OCI-LY1 (cell line): ENCODE measurements at regions not wholly inside any gene's neighbourhood (a gene's known extent, or its start where the extent isn't known, plus 50 kb on each side); places are given as distances from the start of the nearest gene placed in this dataset.

ENCODE experiments used
- H2AFZ ChIP-seq: fragments of 200-600 bp; sonication (generic), shearing (Covaris generic); 2 replicates; pipeline ENCODE4 v1.6.0; 2014; ENCODE audit warnings: antibody characterized with exemption, mild to moderate bottlenecking, low read length
- H3F3A ChIP-seq: fragments of 200-600 bp; sonication (generic), shearing (Covaris generic); 2 replicates; pipeline ENCODE4 v1.6.0; 2014; ENCODE audit warnings: mild to moderate bottlenecking, antibody characterized with exemption, low read length, moderate library complexity; ENCODE audit not compliant: insufficient read depth
- H3K27ac ChIP-seq: fragments of 200-600 bp; sonication (generic); 2 replicates; pipeline ENCODE4 v1.5.1; 2014; ENCODE audit warnings: low read length, mixed run types, mild to moderate bottlenecking, low read depth; ENCODE audit not compliant: poor library complexity, severe bottlenecking
- H3K27me3 ChIP-seq: fragments of 200-600 bp; sonication (generic); 2 replicates; pipeline ENCODE4 v1.6.0; 2014; ENCODE audit warnings: antibody characterized with exemption, mild to moderate bottlenecking, low read length, moderate library complexity; ENCODE audit not compliant: insufficient read depth
- H3K36me3 ChIP-seq: fragments of 200-600 bp; sonication (generic); 2 replicates; pipeline ENCODE4 v1.6.1; 2014; ENCODE audit warnings: mild to moderate bottlenecking, antibody characterized with exemption, low read length, moderate library complexity, mixed read lengths; ENCODE audit not compliant: insufficient read depth
- H3K4me1 ChIP-seq: fragments of 200-600 bp; sonication (generic); 2 replicates; pipeline ENCODE4 v1.5.1; 2014; ENCODE audit warnings: mild to moderate bottlenecking, low read length, moderate library complexity; ENCODE audit not compliant: insufficient read depth, severe bottlenecking
- H3K4me2 ChIP-seq: fragments of 200-600 bp; sonication (generic), shearing (Covaris generic); 2 replicates; pipeline ENCODE4 v1.6.1; 2014; ENCODE audit warnings: low read length
- H3K4me3 ChIP-seq: fragments of 200-600 bp; sonication (generic); 2 replicates; pipeline ENCODE4 v1.5.1; 2014; ENCODE audit warnings: low read length, low read depth, mild to moderate bottlenecking, mixed read lengths; ENCODE audit not compliant: poor library complexity, severe bottlenecking
- H3K79me2 ChIP-seq: fragments of 200-600 bp; shearing (Covaris generic); 2 replicates; pipeline ENCODE4 v1.6.1; 2016; ENCODE audit warnings: mixed run types, low read length, mixed read lengths; ENCODE audit not compliant: insufficient read depth
- H3K9ac ChIP-seq: fragments of 200-600 bp; sonication (generic), shearing (Covaris generic); 2 replicates; pipeline ENCODE4 v1.6.1; 2014; ENCODE audit warnings: mild to moderate bottlenecking, low read length, mixed read lengths
- H3K9me2 ChIP-seq: fragments of 200-600 bp; sonication (generic), shearing (Covaris generic); 2 replicates; pipeline ENCODE4 v1.6.1; 2014; ENCODE audit warnings: low read depth, mild to moderate bottlenecking, low read length, mixed read lengths
- H3K9me3 ChIP-seq: fragments of 200-600 bp; shearing (Covaris generic); 2 replicates; pipeline ENCODE4 v1.6.1; 2014; ENCODE audit warnings: low read length, mixed read lengths
- H4K20me1 ChIP-seq: fragments of 200-600 bp; sonication (generic), shearing (Covaris generic); 2 replicates; pipeline ENCODE4 v1.6.0; 2016; ENCODE audit warnings: mild to moderate bottlenecking, low read length; ENCODE audit not compliant: insufficient read depth
- EZH2 ChIP-seq: fragments of 200-600 bp; sonication (generic), shearing (Covaris generic); IDR thresholded peaks from 2 replicates; pipeline ENCODE4 v1.8.0; 2017; ENCODE audit warnings: borderline replicate concordance, mixed run types, mild to moderate bottlenecking, antibody characterized with exemption, low read length, moderate library complexity, mixed read lengths
- TF ChIP-seq, protein P1 (sequence below): fragments of 200-600 bp; sonication (generic), shearing (Covaris generic); IDR thresholded peaks from 2 replicates; pipeline ENCODE4 v1.5.1; 2017; ENCODE audit warnings: mild to moderate bottlenecking, antibody characterized with exemption, low read length, moderate library complexity, mixed read lengths

DNA sequence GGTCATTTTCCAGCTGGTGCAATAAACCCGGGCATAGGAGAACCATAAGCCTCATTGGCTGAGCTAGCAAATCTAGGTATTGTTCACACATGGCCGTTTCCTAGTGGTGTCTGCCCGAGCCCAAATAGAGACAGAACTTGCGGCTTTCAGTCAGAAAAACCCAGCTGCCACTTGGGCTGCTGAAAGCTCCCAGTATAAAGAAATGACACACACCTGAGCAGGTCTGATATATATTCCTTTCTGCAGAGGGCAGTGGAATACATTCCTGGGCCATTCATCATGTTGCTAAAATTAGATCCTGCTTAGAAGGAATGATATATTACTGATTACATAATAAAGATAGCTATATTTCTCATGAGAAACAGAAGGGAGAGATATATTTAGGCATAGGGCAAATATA is 83.9 kb upstream of the IRX5 start:
- no peak overlapping the region for H3K4me2 ChIP-seq
- H3K9me3 ChIP-seq, result peaks cover 3% of the 10 kb centered on the region; the same call in 1 of the 2 replicates
- no peak overlapping the region for H2AFZ ChIP-seq
- H3K27ac ChIP-seq, result no peak overlapping the region
- no peaks in the 10 kb centered on the region for H3K79me2 ChIP-seq
- H3K9ac ChIP-seq, result no peak overlapping the region
- H3K4me3 ChIP-seq, result no peak overlapping the region
- H3K4me1 ChIP-seq, result no peaks in the 10 kb centered on the region
- no peaks in the 10 kb centered on the region for H4K20me1 ChIP-seq
- TF ChIP-seq EZH2, result no peak
- H3K27me3 ChIP-seq, result no peaks in the 10 kb centered on the region
- H3F3A ChIP-seq, result no peaks in the 10 kb centered on the region
- no peaks in the 10 kb centered on the region for H3K9me2 ChIP-seq
- no peaks in the 10 kb centered on the region for H3K36me3 ChIP-seq

DNA sequence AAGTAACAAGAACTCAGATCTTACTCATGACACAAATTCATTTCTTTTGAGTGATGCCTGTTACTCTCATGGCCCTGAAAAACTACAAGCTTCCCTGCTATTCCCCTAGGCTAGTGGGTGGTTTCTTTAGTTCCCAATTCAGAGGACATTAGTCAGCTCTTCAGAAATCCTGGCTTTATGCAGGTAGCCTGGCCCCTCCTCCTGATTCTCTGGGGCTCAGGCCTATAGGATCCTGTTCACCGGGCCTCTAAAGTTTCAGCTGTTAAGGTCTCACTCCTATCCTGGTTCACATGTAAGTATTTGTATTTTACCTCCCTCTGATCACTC is 87.3 kb upstream of the IRX5 start:
- Histone ChIP-seq H3K9ac (no peak overlapping the region), H3K4me1 (no peaks in the 10 kb centered on the region), H3K9me3 (peaks cover 3% of the 10 kb centered on the region; the same call in 1 of the 2 replicates), H3K27me3 (no peaks in the 10 kb centered on the region), H3K79me2 (no peaks in the 10 kb centered on the region), H3F3A (no peaks in the 10 kb centered on the region), H3K36me3 (no peaks in the 10 kb centered on the region), H4K20me1 (no peaks in the 10 kb centered on the region), H3K4me3 (no peak overlapping the region), H2AFZ (no peak overlapping the region), H3K4me2 (no peak overlapping the region), H3K27ac (no peak overlapping the region), H3K9me2 (no peaks in the 10 kb centered on the region)
- TF ChIP-seq, protein P1, sequence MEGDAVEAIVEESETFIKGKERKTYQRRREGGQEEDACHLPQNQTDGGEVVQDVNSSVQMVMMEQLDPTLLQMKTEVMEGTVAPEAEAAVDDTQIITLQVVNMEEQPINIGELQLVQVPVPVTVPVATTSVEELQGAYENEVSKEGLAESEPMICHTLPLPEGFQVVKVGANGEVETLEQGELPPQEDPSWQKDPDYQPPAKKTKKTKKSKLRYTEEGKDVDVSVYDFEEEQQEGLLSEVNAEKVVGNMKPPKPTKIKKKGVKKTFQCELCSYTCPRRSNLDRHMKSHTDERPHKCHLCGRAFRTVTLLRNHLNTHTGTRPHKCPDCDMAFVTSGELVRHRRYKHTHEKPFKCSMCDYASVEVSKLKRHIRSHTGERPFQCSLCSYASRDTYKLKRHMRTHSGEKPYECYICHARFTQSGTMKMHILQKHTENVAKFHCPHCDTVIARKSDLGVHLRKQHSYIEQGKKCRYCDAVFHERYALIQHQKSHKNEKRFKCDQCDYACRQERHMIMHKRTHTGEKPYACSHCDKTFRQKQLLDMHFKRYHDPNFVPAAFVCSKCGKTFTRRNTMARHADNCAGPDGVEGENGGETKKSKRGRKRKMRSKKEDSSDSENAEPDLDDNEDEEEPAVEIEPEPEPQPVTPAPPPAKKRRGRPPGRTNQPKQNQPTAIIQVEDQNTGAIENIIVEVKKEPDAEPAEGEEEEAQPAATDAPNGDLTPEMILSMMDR, result no peak
- no peak for TF ChIP-seq EZH2

DNA sequence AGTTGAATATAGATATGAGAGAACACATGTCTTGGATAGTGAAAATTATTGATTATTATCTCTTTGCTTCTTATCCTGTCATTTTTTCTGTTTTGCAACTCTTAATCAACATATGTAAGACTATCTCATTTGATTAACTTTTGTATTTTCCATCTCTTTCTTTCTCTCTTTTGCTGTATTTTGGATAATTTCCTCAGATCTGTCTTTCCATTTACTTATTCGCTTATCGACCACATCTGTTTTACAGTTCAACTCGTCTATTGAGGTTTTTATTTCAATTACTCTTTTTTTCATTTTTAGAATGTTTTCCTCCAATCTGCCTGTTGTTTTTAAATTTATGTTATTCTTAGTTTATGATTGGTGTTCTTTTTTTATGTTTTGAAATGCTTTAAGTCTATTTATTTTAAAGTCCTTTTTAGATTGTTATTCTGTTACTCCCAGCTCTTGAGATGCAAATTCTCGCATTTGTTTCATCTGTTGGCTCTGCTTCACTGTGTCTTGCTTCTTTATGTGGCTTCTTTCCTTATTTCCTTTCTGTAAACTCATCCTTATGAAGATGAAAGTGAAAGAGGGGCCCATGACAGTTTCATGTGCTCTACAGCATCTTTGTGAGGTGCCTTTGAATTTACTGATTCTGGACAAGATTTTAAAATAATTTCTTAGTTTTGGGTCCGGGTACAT is 87.8 kb upstream of the IRX5 start:
- no peaks in the 10 kb centered on the region for H3F3A ChIP-seq
- no peak overlapping the region for H3K27ac ChIP-seq
- no peaks in the 10 kb centered on the region for H3K4me1 ChIP-seq
- no peaks in the 10 kb centered on the region for H3K27me3 ChIP-seq
- H3K9me2 ChIP-seq, result no peaks in the 10 kb centered on the region
- no peaks in the 10 kb centered on the region for H3K36me3 ChIP-seq
- H3K9ac ChIP-seq, result no peak overlapping the region
- TF ChIP-seq EZH2, result no peak
- TF ChIP-seq, protein P1, result no peak
- H3K9me3 ChIP-seq, result peaks cover 3% of the 10 kb centered on the region; the same call in 1 of the 2 replicates
- no peaks in the 10 kb centered on the region for H3K79me2 ChIP-seq
- no peak overlapping the region for H2AFZ ChIP-seq
- no peak overlapping the region for H3K4me2 ChIP-seq
- no peaks in the 10 kb centered on the region for H4K20me1 ChIP-seq
- no peak overlapping the region for H3K4me3 ChIP-seq

DNA sequence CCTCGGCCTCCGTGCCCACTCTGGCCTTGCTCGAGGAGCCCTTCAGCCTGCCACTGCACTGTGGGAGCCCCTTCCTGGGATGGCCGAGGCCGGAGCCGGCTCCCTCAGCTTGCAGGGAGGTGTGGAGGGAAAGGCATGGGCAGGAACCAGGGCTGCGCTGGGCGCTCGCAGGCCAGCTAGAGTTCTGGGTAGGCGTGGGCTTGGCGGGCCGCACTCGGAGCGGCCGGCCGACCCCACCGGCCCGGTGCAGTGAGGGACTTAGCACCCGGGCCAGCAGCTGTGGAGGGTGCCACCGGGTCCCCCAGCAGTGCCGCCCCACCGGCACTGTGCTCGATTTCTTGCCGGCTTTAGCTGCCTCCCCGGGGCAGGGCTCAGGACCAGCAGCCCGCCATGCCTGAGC is 101.0 kb upstream of the IRX5 start:
- H3K79me2 ChIP-seq, result no peaks in the 10 kb centered on the region
- H2AFZ ChIP-seq, result no peak overlapping the region
- H3K36me3 ChIP-seq, result no peaks in the 10 kb centered on the region

More for the DNA sequence above, 101.0 kb upstream of the IRX5 start:
- no peaks in the 10 kb centered on the region for H3K4me1 ChIP-seq
- no peaks in the 10 kb centered on the region for H4K20me1 ChIP-seq
- no peak overlapping the region for H3K9ac ChIP-seq
- TF ChIP-seq, protein P1, result no peak
- no peak for TF ChIP-seq EZH2
- H3K27ac ChIP-seq, result no peak overlapping the region
- H3K9me3 ChIP-seq, result no peaks in the 10 kb centered on the region
- H3K9me2 ChIP-seq, result no peaks in the 10 kb centered on the region
- H3K4me2 ChIP-seq, result no peak overlapping the region
- H3K27me3 ChIP-seq, result no peaks in the 10 kb centered on the region
- no peaks in the 10 kb centered on the region for H3F3A ChIP-seq
- H3K4me3 ChIP-seq, result no peak overlapping the region
